ENCODE measurements at regions not wholly inside any gene's neighbourhood (a gene's known extent, or its start where the extent isn't known, plus 50 kb on each side); places are given as distances from the start of the nearest gene placed in this dataset.

DNA sequence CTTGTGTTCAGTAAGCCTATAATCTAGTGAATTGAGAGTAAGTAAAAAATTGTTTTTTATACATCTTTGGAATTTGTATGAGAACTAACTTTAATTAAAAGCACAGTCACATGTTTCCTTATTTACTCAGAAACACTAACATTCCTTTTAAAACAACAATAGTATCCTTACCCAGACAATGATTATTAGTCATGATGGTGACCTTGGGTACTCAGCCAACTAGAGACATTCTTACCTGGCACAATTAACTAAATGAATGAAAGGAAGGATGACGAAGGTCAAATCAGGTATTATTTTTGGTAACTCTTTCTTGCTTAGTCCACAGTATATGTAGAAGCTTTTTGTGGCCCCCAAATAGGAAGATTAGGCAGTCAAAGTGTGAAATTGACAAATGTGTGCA lies 901.0 kb downstream of the FAT4 start:
- TF ChIP-seq, protein P1, sequence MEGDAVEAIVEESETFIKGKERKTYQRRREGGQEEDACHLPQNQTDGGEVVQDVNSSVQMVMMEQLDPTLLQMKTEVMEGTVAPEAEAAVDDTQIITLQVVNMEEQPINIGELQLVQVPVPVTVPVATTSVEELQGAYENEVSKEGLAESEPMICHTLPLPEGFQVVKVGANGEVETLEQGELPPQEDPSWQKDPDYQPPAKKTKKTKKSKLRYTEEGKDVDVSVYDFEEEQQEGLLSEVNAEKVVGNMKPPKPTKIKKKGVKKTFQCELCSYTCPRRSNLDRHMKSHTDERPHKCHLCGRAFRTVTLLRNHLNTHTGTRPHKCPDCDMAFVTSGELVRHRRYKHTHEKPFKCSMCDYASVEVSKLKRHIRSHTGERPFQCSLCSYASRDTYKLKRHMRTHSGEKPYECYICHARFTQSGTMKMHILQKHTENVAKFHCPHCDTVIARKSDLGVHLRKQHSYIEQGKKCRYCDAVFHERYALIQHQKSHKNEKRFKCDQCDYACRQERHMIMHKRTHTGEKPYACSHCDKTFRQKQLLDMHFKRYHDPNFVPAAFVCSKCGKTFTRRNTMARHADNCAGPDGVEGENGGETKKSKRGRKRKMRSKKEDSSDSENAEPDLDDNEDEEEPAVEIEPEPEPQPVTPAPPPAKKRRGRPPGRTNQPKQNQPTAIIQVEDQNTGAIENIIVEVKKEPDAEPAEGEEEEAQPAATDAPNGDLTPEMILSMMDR (IDR thresholded peaks at IDR 0.05; ENCODE audit: low read depth, low read length) = no peak
- no peak for TF ChIP-seq EZH2phosphoT487 (IDR thresholded peaks at IDR 0.05; ENCODE audit: low read depth)
